Right lobe of liver (tissue), 4 donors: ENCODE measurements at regions not wholly inside any gene's neighbourhood (a gene's known extent, or its start where the extent isn't known, plus 50 kb on each side); places are given as distances from the start of the nearest gene placed in this dataset.

ENCODE experiments used
- POLR2A ChIP-seq: fragments of 450-650 bp; IDR thresholded peaks from one replicate; pipeline ENCODE4 v1.6.1; 2017; ENCODE audit warnings: antibody characterized with exemption, mild to moderate bottlenecking
- TF ChIP-seq, protein P1 (sequence below), 4 donors: fragments of 200-600 bp in 3 of 4; fragments of 450-650 bp in 1 of 4; IDR thresholded peaks; one replicate each; pipeline versions ENCODE4 v1.5.1 to v1.8.0; 2016 to 2022; ENCODE audit warnings: antibody characterized with exemption in 4 of 4, mild to moderate bottlenecking in 2 of 4
- donor health status: DM: no; HTN: no; CAD: no.
- donor health status: DM: no; HTN: no; CAD: no.
- donor health status: DM: no; HTN: yes; CAD: no.

DNA sequence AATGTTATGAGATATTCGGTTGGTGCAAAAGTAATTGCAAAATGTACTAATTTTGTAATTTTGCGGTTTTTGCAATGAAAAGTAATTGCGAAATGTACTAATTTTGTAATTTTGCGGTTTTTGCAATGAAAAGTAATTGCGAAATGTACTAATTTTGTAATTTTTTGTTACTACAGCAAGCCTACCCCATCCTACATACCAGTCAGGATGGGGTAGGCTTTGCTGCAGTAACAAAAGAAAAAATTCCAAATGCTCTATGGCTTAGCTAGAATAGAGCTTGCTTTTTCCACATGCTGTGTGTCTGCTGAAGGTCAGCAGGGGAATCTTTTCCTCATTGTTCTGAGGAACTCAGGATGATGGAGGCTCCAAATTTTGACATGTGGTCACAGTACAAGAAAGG is 83.3 kb upstream of the GPRC5B start:
- TF ChIP-seq, protein P1, sequence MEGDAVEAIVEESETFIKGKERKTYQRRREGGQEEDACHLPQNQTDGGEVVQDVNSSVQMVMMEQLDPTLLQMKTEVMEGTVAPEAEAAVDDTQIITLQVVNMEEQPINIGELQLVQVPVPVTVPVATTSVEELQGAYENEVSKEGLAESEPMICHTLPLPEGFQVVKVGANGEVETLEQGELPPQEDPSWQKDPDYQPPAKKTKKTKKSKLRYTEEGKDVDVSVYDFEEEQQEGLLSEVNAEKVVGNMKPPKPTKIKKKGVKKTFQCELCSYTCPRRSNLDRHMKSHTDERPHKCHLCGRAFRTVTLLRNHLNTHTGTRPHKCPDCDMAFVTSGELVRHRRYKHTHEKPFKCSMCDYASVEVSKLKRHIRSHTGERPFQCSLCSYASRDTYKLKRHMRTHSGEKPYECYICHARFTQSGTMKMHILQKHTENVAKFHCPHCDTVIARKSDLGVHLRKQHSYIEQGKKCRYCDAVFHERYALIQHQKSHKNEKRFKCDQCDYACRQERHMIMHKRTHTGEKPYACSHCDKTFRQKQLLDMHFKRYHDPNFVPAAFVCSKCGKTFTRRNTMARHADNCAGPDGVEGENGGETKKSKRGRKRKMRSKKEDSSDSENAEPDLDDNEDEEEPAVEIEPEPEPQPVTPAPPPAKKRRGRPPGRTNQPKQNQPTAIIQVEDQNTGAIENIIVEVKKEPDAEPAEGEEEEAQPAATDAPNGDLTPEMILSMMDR (IDR thresholded peaks at IDR 0.05), result no peak
- TF ChIP-seq POLR2A, result no peak
